HepG2 (cell line): ENCODE measurements at regions not wholly inside any gene's neighbourhood (a gene's known extent, or its start where the extent isn't known, plus 50 kb on each side); places are given as distances from the start of the nearest gene placed in this dataset.

ENCODE experiments used
- ATAC-seq: fragments of 200-7000 bp; cut with Tn5 transposase; 3 replicates; pipeline ENCODE4 v1.9.1; 2020; ENCODE audit warnings: mild to moderate bottlenecking, moderate library complexity
- BruUV-seq: library from RNA; stranded (reverse); fragments of 400-500 nt; replicated peaks from 2 replicates; lab custom pipeline; 2021; lab: Mats Ljungman, UMichigan
- CTCF ChIA-PET: fragments of 300-600 bp; formaldehyde crosslinking; extraction: SDS; loops from one replicate; lab custom pipeline; 2021; ENCODE audit warnings: low total read pairs, inconsistent platforms, low intra/inter-chr PET ratio; lab: Yijun Ruan, JAX
- POLR2A ChIA-PET: fragments of 350-600 bp; sonication (Branson Sonifier 250); formaldehyde crosslinking; loops from one replicate; lab custom pipeline; 2020; ENCODE audit warnings: antibody characterized with exemption, inconsistent platforms; lab: Yijun Ruan, JAX
- DNase-seq: peaks from one replicate; pipeline ENCODE4 v3.0.0-alpha.2; 2015; ENCODE audit warnings: low spot score
- FAIRE-seq: peaks from 3 replicates; lab custom pipeline; 2011; peaks lifted over from hg19 to GRCh38; lab: Jason Lieb, UNC
- H2AFZ ChIP-seq: one replicate; pipeline ENCODE4 v1.6.1; 2011; ENCODE audit warnings: low read length, inconsistent platforms
- H3K27ac ChIP-seq: fragments of 300-600 bp; 3 replicates; pipeline ENCODE4 v1.8.0; 2011; ENCODE audit warnings: mixed run types, mild to moderate bottlenecking, mixed read lengths, low read length, inconsistent platforms; ENCODE audit not compliant: insufficient read depth; ENCODE audit errors: extremely low read length
- H3K27me3 ChIP-seq, 2 experiments: fragments of 200-600 bp in 1 of 2; 2 replicates in 1 of 2; 3 replicates in 1 of 2; pipeline versions ENCODE4 v1.6.0 to v1.8.0; 2011; ENCODE audit warnings: low read length in 2 of 2, mild to moderate bottlenecking in 2 of 2, moderate library complexity in 2 of 2, inconsistent platforms in 1 of 2; ENCODE audit not compliant: insufficient read depth in 2 of 2, control insufficient read depth in 1 of 2
- H3K36me3 ChIP-seq, 2 experiments: fragments of 200-600 bp in 1 of 2; replicated peaks in 1 of 2; 2 replicates in 1 of 2; 3 replicates in 1 of 2; pipeline versions ENCODE4 v1.5.1 to v1.8.0; 2011; ENCODE audit warnings: low read length in 2 of 2, inconsistent platforms in 1 of 2; ENCODE audit not compliant: insufficient read depth in 2 of 2, control insufficient read depth in 1 of 2
- H3K4me1 ChIP-seq: 2 replicates; pipeline ENCODE4 v1.5.1; 2012; ENCODE audit warnings: low read length, inconsistent platforms; ENCODE audit not compliant: insufficient read depth
- H3K4me2 ChIP-seq: 2 replicates; pipeline ENCODE4 v1.6.0; 2011; ENCODE audit warnings: low read depth, low read length, inconsistent platforms
- H3K4me3 ChIP-seq, 3 experiments: fragments of 200-600 bp in 1 of 3; sonication (generic), shearing (Covaris generic) in 1 of 3; replicated peaks in 1 of 3; 2 replicates each; pipeline ENCODE4 v1.5.1; 2011 to 2016; ENCODE audit warnings: low read length in 3 of 3, inconsistent platforms in 2 of 3, low read depth in 2 of 3, mild to moderate bottlenecking in 2 of 3, control low read depth in 1 of 3, mixed read lengths in 1 of 3; ENCODE audit not compliant: insufficient read depth in 1 of 3
- H3K79me2 ChIP-seq: one replicate; pipeline ENCODE4 v1.6.1; 2011; ENCODE audit warnings: low read length, inconsistent platforms; ENCODE audit not compliant: insufficient read depth
- H3K9ac ChIP-seq: 2 replicates; pipeline ENCODE4 v1.6.0; 2011; ENCODE audit warnings: mild to moderate bottlenecking, low read depth, low read length, inconsistent platforms; ENCODE audit not compliant: insufficient read depth
- H3K9me3 ChIP-seq: 2 replicates; pipeline ENCODE4 v1.5.1; 2012; ENCODE audit warnings: mild to moderate bottlenecking, low read length
- H4K20me1 ChIP-seq: 2 replicates; pipeline ENCODE4 v1.6.0; 2011; ENCODE audit warnings: inconsistent platforms, mild to moderate bottlenecking, low read length, moderate library complexity; ENCODE audit not compliant: insufficient read depth
- CEBPG ChIP-seq: IDR thresholded peaks from 2 replicates; pipeline ENCODE4 v1.6.1; 2016
- ELF3 ChIP-seq: IDR thresholded peaks from 2 replicates; pipeline ENCODE4 v1.6.1; 2016; ENCODE audit warnings: missing genetic modification reagents, missing compliant biosample characterization
- ETV5 ChIP-seq: IDR thresholded peaks from 2 replicates; pipeline ENCODE4 v1.6.1; 2018; ENCODE audit warnings: missing biosample characterization, missing genetic modification reagents, inconsistent platforms, borderline replicate concordance
- FOXA1 ChIP-seq, 2 experiments: fragments of 450-650 bp in 1 of 2; sonication (generic) in 1 of 2; formaldehyde crosslinking in 1 of 2; IDR thresholded peaks; 2 replicates each; pipeline versions ENCODE4 v1.4.0 to v1.6.1; 2016 to 2020; ENCODE audit warnings: missing genetic modification reagents in 1 of 2
- HNF4A ChIP-seq: sonication (generic); formaldehyde crosslinking; IDR thresholded peaks from 2 replicates; pipeline ENCODE4 v1.4.0; 2020; ENCODE audit warnings: missing genetic modification reagents
- KDM5A ChIP-seq: fragments of 200-600 bp; sonication (generic); IDR thresholded peaks from 2 replicates; pipeline ENCODE4 v1.7.0; 2018; ENCODE audit warnings: antibody characterized with exemption, mild to moderate bottlenecking, low read length, borderline replicate concordance
- TEAD3 ChIP-seq: optimal IDR thresholded peaks from 2 replicates; pipeline ENCODE3; 2016; ENCODE audit warnings: borderline replicate concordance
- ZNF17 ChIP-seq: sonication (generic); formaldehyde crosslinking; IDR thresholded peaks from 2 replicates; pipeline ENCODE4 v1.5.0; 2020; ENCODE audit warnings: mild to moderate bottlenecking, missing genetic modification reagents
- ZNF644 ChIP-seq: IDR thresholded peaks from 2 replicates; pipeline ENCODE4 v1.6.1; 2016; ENCODE audit warnings: low read depth
- WGBS: methylation state at CpG from one replicate; pipeline ENCODE4 v1.1.6; 2017; ENCODE audit warnings: low lambda C conversion rate; 5-methylcytosine and 5-hydroxymethylcytosine counted together
- in situ Hi-C: cut with HindIII; loops from 2 replicates; pipeline ENCODE4 v1.10.0; 2017; ENCODE audit warnings: low pct_unique_long_range_greater_than_20kb; ENCODE audit not compliant: extremely low pct_ligation_motif_present
- intact Hi-C: fragments of 100-400 bp; cut with micrococcal nuclease; formaldehyde crosslinking; loops from one replicate; pipeline ENCODE4 v1.10.0; 2022; ENCODE audit not compliant: unreplicated experiment
- TF ChIP-seq, protein P1 (sequence below): IDR thresholded peaks from 2 replicates; pipeline ENCODE4 v1.4.0; 2020; ENCODE audit warnings: mild to moderate bottlenecking, missing genetic modification reagents
- TF ChIP-seq, protein P2 (sequence below): IDR thresholded peaks from 2 replicates; pipeline ENCODE4 v1.6.1; 2016; ENCODE audit warnings: mild to moderate bottlenecking, missing biosample characterization, missing genetic modification reagents

DNA sequence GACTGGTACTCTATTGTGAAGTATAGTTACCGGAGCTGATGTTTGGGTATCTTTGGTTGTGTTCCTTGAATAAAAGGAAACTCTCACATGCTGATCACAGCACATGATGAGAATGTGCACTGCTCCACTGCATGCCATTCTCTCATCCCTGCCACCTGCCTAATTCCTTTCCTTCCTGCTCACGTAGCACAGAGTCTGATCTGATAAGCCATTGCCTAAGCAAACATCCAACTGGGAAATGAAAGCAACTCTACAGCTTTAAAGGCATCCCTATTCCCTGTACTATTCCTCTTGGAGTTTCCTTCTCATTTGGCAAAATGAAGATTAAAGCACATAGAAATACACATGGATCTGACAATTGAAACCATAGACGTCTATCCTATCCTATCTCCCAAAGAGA is 359.8 kb downstream of the C3orf38 start:
- BruUV-seq: no TSS peak
- POLR2A ChIA-PET: no interaction called here
- CTCF ChIA-PET: no interaction called here

More for the DNA sequence above, 359.8 kb downstream of the C3orf38 start:
- TF ChIP-seq TEAD3 (peak; percentile 46), ZNF644 (peak; percentile 59; the same call in 1 of the 2 replicates), CEBPG (CRISPR knock-in tag) (peak; percentile 13; the same call in 1 of the 2 replicates), ETV5 (CRISPR knock-in tag) (peak; percentile 38; the same call in 1 of the 2 replicates), KDM5A (no peak), FOXA1 (IDR thresholded peaks at IDR 0.05) (no peak), FOXA1 (CRISPR knock-in tag; IDR thresholded peaks at IDR 0.05) (peak; percentile 31; the same call in 1 of the 2 replicates), HNF4A (peak; percentile 69), ELF3 (CRISPR knock-in tag) (peak; percentile 49; the same call in 1 of the 2 replicates), ZNF17 (CRISPR knock-in tag) (0 out of 2 replicates have a peak, but pooled peaks have one; percentile 70)
- TF ChIP-seq, protein P1, sequence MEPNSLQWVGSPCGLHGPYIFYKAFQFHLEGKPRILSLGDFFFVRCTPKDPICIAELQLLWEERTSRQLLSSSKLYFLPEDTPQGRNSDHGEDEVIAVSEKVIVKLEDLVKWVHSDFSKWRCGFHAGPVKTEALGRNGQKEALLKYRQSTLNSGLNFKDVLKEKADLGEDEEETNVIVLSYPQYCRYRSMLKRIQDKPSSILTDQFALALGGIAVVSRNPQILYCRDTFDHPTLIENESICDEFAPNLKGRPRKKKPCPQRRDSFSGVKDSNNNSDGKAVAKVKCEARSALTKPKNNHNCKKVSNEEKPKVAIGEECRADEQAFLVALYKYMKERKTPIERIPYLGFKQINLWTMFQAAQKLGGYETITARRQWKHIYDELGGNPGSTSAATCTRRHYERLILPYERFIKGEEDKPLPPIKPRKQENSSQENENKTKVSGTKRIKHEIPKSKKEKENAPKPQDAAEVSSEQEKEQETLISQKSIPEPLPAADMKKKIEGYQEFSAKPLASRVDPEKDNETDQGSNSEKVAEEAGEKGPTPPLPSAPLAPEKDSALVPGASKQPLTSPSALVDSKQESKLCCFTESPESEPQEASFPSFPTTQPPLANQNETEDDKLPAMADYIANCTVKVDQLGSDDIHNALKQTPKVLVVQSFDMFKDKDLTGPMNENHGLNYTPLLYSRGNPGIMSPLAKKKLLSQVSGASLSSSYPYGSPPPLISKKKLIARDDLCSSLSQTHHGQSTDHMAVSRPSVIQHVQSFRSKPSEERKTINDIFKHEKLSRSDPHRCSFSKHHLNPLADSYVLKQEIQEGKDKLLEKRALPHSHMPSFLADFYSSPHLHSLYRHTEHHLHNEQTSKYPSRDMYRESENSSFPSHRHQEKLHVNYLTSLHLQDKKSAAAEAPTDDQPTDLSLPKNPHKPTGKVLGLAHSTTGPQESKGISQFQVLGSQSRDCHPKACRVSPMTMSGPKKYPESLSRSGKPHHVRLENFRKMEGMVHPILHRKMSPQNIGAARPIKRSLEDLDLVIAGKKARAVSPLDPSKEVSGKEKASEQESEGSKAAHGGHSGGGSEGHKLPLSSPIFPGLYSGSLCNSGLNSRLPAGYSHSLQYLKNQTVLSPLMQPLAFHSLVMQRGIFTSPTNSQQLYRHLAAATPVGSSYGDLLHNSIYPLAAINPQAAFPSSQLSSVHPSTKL (CRISPR knock-in tag): peak; percentile 53
- TF ChIP-seq, protein P2, sequence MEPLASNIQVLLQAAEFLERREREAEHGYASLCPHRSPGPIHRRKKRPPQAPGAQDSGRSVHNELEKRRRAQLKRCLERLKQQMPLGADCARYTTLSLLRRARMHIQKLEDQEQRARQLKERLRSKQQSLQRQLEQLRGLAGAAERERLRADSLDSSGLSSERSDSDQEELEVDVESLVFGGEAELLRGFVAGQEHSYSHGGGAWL (CRISPR knock-in tag): no peak
- no peaks in the 10 kb centered on the region for H3K36me3 ChIP-seq
- intact Hi-C loops (no loop called here), in situ Hi-C loops (no loop called here)
- no peaks in the 10 kb centered on the region for H3K79me2 ChIP-seq
- DNase-seq: peak; percentile 39
- H2AFZ ChIP-seq: no peak overlapping the region
- no peak overlapping the region for H3K9ac ChIP-seq
- no peak overlapping the region for H3K4me3 ChIP-seq
- H3K27me3 ChIP-seq: no peaks in the 10 kb centered on the region
- no peak for FAIRE-seq
- H3K27ac ChIP-seq: no peak overlapping the region
- H3K4me1 ChIP-seq: peaks cover 11% of the 10 kb centered on the region
- no peaks in the 10 kb centered on the region for H4K20me1 ChIP-seq
- H3K9me3 ChIP-seq: no peaks in the 10 kb centered on the region
- 0 out of 2 replicates have a peak overlapping the region, but pooled peaks have one; percentile 6 for H3K4me2 ChIP-seq
- peak; percentile 96 for ATAC-seq
- 3% methylated on average over 3 of the region's 3 CpGs for WGBS
